ENCODE measurements at regions not wholly inside any gene's neighbourhood (a gene's known extent, or its start where the extent isn't known, plus 50 kb on each side); places are given as distances from the start of the nearest gene placed in this dataset.

GRCh38 chr10:83037653-83038052, 1101.7 kb upstream of the GHITM start:
- DNase-seq = no peak

DNA sequence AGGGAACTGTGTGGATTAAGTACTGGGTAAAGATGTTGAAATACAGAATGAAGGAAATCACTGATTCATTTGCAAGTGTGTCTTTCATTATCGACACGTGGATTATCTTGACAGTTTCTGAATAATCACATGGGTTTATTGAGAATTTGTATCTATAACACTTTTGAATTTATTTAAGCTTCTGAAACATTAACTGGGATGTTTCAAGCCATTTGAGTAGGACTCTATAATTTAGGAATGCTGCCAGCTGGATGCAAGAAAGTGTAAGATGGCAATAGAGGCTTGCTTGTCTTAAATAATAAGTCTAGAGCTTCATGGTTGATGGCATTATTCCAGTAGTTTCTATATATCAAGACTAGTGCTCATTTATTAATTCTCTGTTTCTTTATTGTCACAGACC, 1100.7 kb upstream of the GHITM start:
- DNase-seq = no peak

DNA sequence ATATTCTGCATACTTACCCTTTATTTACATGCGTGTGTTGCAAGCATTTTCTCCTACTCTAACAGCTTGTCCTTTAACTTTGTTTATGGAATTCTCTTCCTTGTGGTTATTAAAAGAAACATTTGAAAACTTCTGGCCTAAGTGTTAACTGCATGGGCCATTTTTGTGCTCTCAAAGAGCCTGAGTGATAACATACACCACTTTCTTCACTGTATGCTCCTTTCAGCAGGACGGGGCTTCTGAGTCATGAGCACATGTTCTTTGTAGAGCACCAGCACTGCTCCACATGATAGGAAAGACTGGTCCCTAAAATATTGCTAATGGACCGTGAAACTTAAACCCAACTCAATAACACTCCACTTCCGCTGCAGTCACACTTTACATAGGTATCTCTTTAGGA, 1093.6 kb upstream of the GHITM start:
- DNase-seq = no peak

- no peak for DNase-seq
Observed at GRCh38 chr10:83050815-83051214, 1088.5 kb upstream of the GHITM start.

DNA sequence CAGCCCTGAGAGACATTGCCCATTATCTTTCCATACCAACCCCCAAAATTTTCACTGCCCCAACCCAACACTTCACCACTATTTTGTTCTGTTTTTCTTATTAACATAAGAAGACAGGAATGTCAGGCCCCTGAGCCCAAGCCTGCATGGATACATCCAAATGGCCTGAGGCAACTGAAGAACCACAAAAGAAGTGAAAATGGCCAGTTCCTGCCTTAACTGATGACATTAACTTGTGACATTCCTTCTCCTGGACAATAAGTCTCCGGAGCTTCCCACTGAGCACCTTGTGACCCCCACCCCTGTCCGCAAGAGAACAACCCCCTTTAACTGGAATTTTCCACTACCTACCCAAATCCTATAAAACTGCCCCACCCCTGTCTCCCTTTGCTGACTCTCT, 1076.4 kb upstream of the GHITM start:
- DNase-seq = no peak

GRCh38 chr10:83073472-83073871, 1065.8 kb upstream of the GHITM start:
- DNase-seq = no peak

- no peak for DNase-seq
Observed at GRCh38 chr10:83075016-83075814, 1064.1 kb upstream of the GHITM start.

DNA sequence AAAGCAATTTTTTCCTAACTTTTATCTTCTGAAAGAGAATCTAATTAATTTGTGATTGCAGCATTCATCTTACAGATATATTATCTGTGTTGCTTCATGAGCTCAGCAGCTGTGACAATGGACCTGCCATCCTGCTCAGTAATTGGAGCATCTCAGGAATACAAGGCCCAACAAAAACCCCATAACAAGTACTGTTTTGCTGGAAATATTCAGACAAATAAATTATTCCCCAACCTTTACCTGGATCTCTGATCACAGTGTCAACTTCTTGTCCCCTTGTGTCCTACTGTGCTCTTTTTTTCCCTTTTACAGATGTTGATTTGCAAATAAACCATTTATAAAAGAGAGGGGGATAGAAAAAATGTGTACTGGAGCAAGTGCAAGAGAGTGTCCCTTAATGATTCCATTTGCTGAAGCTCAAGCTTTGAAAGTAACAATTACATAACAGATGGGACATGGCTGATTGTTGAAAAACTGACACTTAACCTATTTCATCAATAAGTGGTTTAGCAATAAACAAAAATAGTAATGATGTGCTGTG, 1063.4 kb upstream of the GHITM start:
- DNase-seq = no peak

DNA sequence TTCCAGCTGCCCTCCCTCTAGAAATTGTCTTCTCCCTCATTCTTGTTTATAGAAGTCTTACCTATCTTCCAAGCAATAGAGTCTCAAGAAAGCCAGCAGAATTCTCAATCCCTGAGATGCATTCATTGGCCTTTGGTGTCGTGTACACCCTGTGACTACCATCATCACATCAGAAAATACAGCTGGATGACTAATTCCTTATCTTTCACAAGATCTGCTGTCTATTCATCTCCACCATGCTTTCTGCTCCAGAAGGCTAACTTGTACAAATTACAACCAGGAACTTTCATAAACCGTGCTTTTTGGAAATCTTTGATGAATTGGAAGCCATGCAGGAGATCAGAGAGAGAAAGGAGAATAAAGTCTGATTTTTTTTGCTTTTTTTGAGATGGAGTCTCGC, 1062.9 kb upstream of the GHITM start:
- DNase-seq = no peak

DNA sequence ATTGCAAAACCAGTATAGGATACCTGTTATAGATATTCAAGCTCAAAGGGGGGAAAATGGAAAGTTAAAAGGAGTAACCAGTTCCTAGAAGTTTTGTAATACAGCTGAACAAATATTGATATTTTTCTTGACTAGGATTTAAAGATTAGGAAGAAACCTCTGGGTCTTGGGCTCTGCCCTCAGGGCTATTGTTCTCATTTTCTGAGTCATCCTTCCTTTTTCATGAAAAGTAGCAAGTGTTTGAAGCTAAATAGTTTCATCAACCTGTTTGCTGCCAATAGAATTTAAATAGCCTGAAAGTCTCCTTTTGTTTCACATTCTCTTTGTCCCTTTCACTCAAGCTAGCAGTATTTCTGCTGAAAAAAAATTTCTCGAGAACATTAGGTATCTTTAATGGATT, 1061.1 kb upstream of the GHITM start:
- DNase-seq = no peak

- no peak for DNase-seq
Observed at GRCh38 chr10:83078645-83079044, 1060.7 kb upstream of the GHITM start.

GRCh38 chr10:83083831-83084230, 1055.5 kb upstream of the GHITM start:
- DNase-seq = no peak

DNA sequence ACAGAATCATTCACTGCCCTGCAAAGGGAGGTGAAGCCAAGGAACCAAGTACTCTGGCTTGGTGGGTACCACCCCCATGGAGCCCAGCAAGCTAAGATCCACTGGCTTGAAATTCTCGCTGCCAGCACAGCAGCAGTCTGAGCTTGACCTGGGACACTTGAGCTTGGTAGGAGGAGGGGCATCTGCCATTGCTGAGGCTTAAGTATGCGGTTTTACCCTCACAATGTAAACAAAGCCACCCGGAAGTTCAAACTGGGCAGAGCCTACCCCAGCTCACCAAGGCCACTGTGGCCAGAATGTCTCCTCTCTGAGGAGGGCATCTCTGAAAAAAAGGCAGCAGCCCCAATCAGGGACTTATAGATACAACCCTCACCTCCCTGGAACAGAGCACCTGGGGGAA, 1050.0 kb upstream of the GHITM start:
- no peak for DNase-seq

DNA sequence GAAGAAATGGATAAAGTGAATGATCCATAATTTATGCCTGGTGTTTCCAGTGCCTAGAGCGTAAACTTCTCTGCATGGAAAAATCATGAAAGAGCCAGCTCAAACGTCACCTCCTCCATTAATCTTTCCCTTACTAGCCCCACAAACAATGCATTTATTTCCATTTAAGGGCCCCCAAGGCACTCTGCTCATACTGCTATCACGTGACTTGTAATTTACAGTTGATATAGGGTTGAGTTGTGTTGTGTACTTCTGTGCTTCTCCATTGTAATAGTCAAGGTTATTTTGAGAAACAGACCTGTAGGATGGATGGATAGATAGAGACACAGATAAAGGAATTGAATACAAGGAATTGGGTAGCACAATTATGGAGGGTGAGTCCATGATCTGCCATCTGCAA, 1034.7 kb upstream of the GHITM start:
- DNase-seq = no peak

DNA sequence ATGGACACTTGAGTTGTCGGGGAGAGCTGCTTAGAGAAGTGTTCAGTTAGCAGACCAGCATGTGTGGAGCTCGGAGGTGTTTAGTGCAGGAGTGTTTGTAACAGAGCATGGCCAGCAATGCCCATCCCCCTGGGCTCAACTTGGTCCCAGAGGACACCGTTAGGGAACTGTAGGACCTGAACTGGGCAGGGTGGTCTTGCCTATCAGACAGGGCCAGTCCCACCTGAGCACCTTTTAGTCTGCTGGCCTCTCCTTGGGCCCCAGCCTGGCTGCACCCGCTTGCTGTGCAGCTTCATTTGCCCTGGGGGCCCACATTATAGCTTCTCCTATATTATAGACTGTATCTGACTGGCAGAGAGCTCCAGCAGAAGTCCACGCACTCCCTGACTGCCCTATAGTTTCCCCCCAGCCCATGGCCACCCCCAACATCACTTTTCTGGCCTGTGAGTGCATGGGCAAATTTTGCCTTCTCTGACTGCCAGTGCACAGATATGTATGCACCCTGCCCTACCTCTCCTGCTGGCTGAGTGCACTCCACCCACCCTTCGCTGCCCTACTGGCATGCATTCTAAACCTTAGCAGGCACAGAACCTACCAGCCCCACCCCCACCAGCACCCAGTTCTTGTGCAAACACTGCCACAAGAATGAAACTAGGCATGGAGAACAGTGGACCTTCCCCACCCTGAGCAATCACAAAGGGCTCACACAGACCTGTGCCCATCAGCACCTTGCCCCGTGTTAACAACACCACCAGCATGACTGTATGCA, 1030.6 kb upstream of the GHITM start:
- DNase-seq = no peak

DNA sequence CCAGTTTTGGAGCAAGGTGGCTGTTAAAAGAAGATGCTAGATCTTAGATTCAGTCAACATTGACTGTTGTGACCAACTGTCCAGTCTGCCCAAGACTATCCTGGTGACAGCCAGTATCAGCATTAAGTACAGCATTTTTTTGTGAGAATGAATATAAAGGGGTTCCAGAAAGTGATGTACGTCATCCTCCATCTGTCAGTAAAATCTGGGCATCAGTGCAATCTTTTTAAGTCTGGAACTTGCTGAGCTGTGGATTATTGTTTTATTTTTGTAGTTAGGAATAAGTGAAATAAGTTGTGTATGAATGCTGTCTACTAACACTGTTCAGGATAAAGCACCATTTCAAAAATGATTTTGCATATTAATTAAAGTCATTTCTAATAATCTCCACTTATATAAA, 1020.0 kb upstream of the GHITM start:
- DNase-seq = no peak

- no peak for DNase-seq
Observed at GRCh38 chr10:83122336-83122735, 1017.0 kb upstream of the GHITM start.

DNA sequence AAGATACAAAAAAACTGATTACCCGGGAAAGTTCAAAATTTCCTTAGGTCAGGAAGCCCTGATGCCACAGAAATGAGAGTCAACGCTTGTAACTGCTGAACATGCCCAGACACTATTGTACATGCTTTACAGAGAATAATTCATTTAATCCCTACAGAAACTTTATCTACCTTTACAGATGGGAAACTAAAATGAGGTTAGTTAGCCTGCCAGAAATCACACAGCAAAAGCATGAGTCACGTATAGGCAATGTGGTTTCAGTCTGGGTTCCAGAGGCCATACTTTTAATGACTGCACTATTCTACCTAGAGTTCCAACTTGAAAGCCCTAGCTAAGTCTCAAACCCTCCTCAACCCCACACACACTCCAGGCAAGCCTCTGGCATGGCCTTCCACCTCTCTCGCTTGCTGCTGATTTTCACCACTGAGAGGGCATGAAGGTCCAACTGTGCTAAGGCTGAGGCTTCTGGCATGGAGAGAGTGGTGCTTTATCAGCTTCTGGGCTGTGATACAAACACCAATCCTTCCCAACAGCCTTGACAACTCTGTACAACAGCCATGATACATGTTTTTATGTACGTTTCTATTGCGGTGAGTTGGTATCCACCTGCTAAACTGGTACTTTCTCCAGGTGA, 1011.2 kb upstream of the GHITM start:
- no peak for DNase-seq

DNA sequence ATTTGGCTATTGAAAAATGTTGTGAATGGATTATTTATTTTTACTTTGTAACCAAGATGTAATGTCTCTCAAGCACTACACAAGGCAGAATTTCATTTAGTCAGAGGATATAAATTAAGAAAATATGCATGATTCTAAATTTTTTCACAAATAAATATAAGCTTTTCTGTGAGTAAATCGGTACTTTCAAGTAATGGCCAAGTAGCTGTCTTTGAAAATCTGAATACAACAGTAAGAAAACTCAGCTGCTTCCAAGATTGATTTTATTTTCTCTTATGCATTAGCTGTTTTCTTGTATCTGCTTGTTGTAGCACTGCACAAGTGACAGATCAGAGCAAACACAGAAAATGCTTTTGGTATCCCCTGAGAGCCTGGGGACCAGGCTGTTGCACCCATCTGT, 998.5 kb upstream of the GHITM start:
- no peak for DNase-seq

GRCh38 chr10:83142074-83142563, 997.2 kb upstream of the GHITM start:
- DNase-seq = no peak

- DNase-seq = no peak
Observed at GRCh38 chr10:83144461-83144860, 994.8 kb upstream of the GHITM start.

- DNase-seq = no peak
Observed at GRCh38 chr10:83153714-83154113, 985.6 kb upstream of the GHITM start.

- DNase-seq = no peak
Observed at GRCh38 chr10:83164156-83164555, 975.2 kb upstream of the GHITM start.

GRCh38 chr10:83165265-83165664, 974.0 kb upstream of the GHITM start:
- DNase-seq = no peak

All from activated CD4-positive, alpha-beta T cell treated with anti-CD3 and anti-CD28 coated beads, Interleukin-2, amount 50 U/mL, for 48 hours (primary cell).